Adrenal gland (tissue), 9 donors: ENCODE measurements at regions not wholly inside any gene's neighbourhood (a gene's known extent, or its start where the extent isn't known, plus 50 kb on each side); places are given as distances from the start of the nearest gene placed in this dataset.

Experiments
- DNase-seq, 7 donors: peaks; one replicate each; pipeline ENCODE4 v3.0.0-alpha.2; 2019 to 2020
- H3K27ac ChIP-seq, 5 donors: fragments of 200-600 bp; sonication (generic) in 4 of 5; 1 replicate in 3 of 5; 2 replicates in 2 of 5; pipeline versions ENCODE4 v1.5.1 to v1.8.0; 2016 to 2020; ENCODE audit warnings: mild to moderate bottlenecking in 1 of 5
- H3K27me3 ChIP-seq: fragments of 200-600 bp; 2 replicates; pipeline ENCODE4 v1.8.0; 2021
- H3K36me3 ChIP-seq, 2 donors: fragments of 200-600 bp; replicated peaks in 1 of 2; 1 replicate in 1 of 2; 2 replicates in 1 of 2; pipeline versions ENCODE4 v1.5.1 to v1.8.0; 2018 to 2022
- H3K4me1 ChIP-seq, 2 donors: fragments of 200-600 bp; replicated peaks in 1 of 2; 1 replicate in 1 of 2; 2 replicates in 1 of 2; pipeline versions ENCODE4 v1.5.1 to v1.8.0; 2018 to 2021
- H3K4me3 ChIP-seq, 4 donors: fragments of 200-600 bp; sonication (generic) in 3 of 4; one replicate each; pipeline ENCODE4 v1.5.1; 2016 to 2018
- H3K9me3 ChIP-seq, 3 donors: fragments of 200-600 bp; sonication (generic) in 1 of 3; replicated peaks in 1 of 3; 1 replicate in 2 of 3; 2 replicates in 1 of 3; pipeline versions ENCODE4 v1.5.1 to v1.8.0; 2016 to 2021
- POLR2A ChIP-seq, 2 donors: fragments of 450-650 bp; IDR thresholded peaks; one replicate each; pipeline ENCODE4 v1.6.1; 2017; ENCODE audit warnings: antibody characterized with exemption in 2 of 2, mild to moderate bottlenecking in 2 of 2, moderate library complexity in 1 of 2
- WGBS, 4 donors: extraction: QIAGEN DNeasy Blood & Tissue Kit in 2 of 4; methylation state at CpG; one replicate each; pipeline versions ENCODE4 v1.1.5 to v1.1.7; 2013 to 2017; 5-methylcytosine and 5-hydroxymethylcytosine counted together
- intact Hi-C, 2 donors: fragments of 100-400 bp; cut with DNase I; formaldehyde crosslinking; loops; one replicate each; pipeline versions ENCODE4 v1.14.1 to v1.15.0; 2022 to 2023
- TF ChIP-seq, protein P1 (sequence below), 6 experiments: fragments of 450-650 bp in 4 of 6; fragments of 200-600 bp in 2 of 6; sonication (generic) in 1 of 6; IDR thresholded peaks; 1 replicate in 5 of 6; 2 replicates in 1 of 6; pipeline versions ENCODE4 v1.5.1 to v1.8.0; 2016 to 2021; ENCODE audit warnings: antibody characterized with exemption in 6 of 6, mild to moderate bottlenecking in 2 of 6, moderate library complexity in 1 of 6
- donor health status: healthy with polysubstance abuse.
- donor health status: Bipolar disorder and iron deficiency.
- donor health status: DM: yes; HTN: yes; CAD: no.
- donor health status: DM: no; HTN: no; CAD: no.
- donor health status: DM: no; HTN: no; CAD: no.

DNA sequence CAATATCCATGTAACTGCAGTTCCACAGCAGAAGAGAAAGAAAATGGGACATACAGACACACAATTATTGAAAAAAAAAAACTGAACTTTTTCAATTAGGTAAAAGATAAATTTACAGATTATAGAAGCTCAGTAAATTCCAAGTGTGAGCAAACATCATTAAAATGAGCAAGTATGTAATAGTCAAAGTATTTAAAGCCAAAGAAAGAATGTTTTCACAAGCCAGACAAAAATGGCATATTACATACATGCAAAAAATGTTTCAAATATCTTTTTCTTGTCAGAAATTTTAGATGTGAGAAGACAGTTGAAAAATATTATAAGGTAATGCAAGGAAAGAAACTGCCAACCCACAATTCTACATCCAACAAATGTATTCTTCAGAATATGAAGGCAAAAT, 150.2 kb upstream of the AKR1E2 start:
- Histone ChIP-seq H3K9me3 (no peaks in the 10 kb centered on the region), H3K4me1 (no peaks in the 10 kb centered on the region), H3K36me3 (no peaks in the 10 kb centered on the region), H3K4me3 (no peak overlapping the region), H3K27ac (no peak overlapping the region), H3K27me3 (no peaks in the 10 kb centered on the region)
- TF ChIP-seq, protein P1, sequence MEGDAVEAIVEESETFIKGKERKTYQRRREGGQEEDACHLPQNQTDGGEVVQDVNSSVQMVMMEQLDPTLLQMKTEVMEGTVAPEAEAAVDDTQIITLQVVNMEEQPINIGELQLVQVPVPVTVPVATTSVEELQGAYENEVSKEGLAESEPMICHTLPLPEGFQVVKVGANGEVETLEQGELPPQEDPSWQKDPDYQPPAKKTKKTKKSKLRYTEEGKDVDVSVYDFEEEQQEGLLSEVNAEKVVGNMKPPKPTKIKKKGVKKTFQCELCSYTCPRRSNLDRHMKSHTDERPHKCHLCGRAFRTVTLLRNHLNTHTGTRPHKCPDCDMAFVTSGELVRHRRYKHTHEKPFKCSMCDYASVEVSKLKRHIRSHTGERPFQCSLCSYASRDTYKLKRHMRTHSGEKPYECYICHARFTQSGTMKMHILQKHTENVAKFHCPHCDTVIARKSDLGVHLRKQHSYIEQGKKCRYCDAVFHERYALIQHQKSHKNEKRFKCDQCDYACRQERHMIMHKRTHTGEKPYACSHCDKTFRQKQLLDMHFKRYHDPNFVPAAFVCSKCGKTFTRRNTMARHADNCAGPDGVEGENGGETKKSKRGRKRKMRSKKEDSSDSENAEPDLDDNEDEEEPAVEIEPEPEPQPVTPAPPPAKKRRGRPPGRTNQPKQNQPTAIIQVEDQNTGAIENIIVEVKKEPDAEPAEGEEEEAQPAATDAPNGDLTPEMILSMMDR (IDR thresholded peaks at IDR 0.05) = no peak
- no peak for TF ChIP-seq POLR2A (IDR thresholded peaks at IDR 0.05)
- no peak for DNase-seq
- intact Hi-C loops = no loop called here

DNA sequence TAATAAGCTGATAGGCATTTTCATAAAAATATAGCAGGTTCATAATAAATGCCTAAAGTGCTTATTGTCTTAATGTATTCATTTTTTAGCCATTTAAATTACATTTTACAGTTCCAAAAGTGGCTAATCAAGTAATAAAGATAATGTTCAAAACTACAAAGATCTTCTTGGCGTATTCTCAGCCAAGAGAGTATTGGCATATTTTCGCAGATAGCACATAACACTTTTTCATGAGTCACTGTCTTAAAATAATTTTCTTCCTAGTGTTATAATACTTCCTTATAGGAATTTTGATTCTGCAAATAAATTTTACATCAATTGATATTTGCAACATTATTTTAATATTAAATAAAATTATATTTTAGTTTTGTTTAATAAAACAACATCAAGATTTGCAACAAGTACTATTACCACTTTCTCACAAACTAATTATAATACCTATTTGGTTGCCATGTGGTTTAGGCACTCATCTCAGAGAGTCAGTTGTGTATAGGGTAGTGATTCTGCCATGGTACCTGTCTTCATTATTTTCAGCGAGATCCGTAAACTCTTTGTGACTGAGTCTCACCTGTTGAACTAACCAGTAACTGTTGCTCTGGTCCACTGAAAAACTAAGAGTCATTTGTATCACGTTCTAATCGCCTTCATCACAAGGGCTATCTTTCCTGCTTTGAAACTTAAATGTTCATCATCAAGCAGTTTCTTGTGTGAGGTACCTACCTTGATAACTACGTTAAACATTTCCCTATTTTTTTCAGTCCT, 152.5 kb upstream of the AKR1E2 start:
- 83 to 87% (median 84%) methylated on average over 7 of the region's 7 CpGs for WGBS, 4 donors
- no peaks in the 10 kb centered on the region for H3K27me3 ChIP-seq
- peaks cover 0 to 9% (median 0%) of the 10 kb centered on the region in 3 donors for H3K9me3 ChIP-seq
- no peak overlapping the region for H3K27ac ChIP-seq
- TF ChIP-seq POLR2A (IDR thresholded peaks at IDR 0.05) = no peak
- TF ChIP-seq, protein P1 (IDR thresholded peaks at IDR 0.05) = no peak
- no peaks in the 10 kb centered on the region for H3K36me3 ChIP-seq
- intact Hi-C loops = no loop called here
- H3K4me1 ChIP-seq = no peaks in the 10 kb centered on the region
- DNase-seq = no peak
- H3K4me3 ChIP-seq = no peak overlapping the region

DNA sequence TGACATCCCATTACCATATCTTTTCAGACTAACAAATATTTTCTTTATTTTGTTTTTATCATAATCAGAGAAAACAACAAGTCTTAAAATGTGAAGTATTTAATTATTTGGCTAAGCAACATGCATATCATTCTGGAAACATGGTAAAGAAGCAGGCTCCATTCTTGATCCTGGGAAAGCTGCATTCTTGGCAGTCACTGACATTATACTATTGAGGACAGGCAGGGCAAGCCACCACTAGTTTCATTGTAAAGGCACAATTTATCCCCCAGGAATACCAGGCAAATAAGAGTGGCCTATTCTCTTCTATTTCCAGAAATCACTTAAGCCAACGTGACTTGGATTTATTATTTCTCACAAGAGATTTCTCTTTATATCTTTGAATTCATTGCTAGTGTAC, 153.8 kb upstream of the AKR1E2 start:
- no peaks in the 10 kb centered on the region for H3K36me3 ChIP-seq
- TF ChIP-seq POLR2A (IDR thresholded peaks at IDR 0.05) = no peak
- TF ChIP-seq, protein P1 (IDR thresholded peaks at IDR 0.05) = no peak
- no peak for DNase-seq
- no peak overlapping the region for H3K27ac ChIP-seq
- no peak overlapping the region for H3K4me3 ChIP-seq
- no peaks in the 10 kb centered on the region for H3K4me1 ChIP-seq
- peaks cover 0 to 9% (median 0%) of the 10 kb centered on the region in 3 donors for H3K9me3 ChIP-seq
- H3K27me3 ChIP-seq = no peaks in the 10 kb centered on the region
- intact Hi-C loops = no loop called here
- 69 to 75% (median 72%) methylated on average over 1 of the region's 1 CpG for WGBS, 4 donors

DNA sequence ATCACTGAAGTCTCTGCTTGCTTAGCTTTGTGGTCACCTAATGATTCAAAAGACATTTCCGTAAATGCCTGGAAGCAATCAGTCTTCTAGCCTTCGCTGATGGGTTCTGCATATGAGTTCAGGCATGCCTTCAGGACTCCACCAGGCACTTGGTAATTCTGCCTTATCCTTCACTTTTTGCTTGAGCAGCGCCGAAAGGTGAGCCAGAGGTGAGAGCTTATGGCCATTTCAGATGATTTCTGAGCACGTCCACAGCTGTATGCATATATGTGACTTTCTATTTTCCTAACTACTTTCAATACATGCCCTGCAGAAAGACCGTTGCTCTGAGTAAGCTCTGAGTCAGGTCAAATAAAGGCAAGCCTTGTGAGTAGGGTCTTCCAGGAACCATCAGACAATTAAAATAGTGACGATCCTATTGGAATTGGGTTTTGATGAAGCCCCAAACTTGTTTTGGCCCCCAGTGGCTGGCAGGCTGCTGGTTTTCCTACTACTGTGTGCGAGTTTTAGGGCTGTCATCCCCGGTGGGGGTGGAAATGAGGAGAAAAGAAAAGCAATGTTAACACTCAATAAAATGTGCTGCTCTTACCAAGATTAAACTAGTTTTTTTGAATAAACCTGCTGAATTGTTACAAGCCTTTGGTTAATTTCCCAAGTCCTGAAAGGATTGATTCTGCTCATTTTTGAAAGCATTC, 154.4 kb upstream of the AKR1E2 start:
- Histone ChIP-seq H3K4me1 (no peaks in the 10 kb centered on the region), H3K27me3 (no peaks in the 10 kb centered on the region), H3K27ac (no peak overlapping the region), H3K4me3 (no peak overlapping the region), H3K36me3 (no peaks in the 10 kb centered on the region), H3K9me3 (peaks cover 0 to 9% (median 0%) of the 10 kb centered on the region in 3 donors)
- 77 to 86% (median 81%) methylated on average over 9 of the region's 9 CpGs for WGBS, 4 donors
- no peak for TF ChIP-seq POLR2A (IDR thresholded peaks at IDR 0.05)
- TF ChIP-seq, protein P1 (IDR thresholded peaks at IDR 0.05) = no peak
- DNase-seq = no peak
- intact Hi-C loops = no loop called here
